HTERT RPE-1 (cell line): ENCODE measurements at regions not wholly inside any gene's neighbourhood (a gene's known extent, or its start where the extent isn't known, plus 50 kb on each side); places are given as distances from the start of the nearest gene placed in this dataset.
"Not testable (repeated sequence)": the region's sequence is repeated elsewhere in the genome, so short reads cannot be mapped to it uniquely, and the experiment has no call there.

Experiments
- in situ Hi-C: fragments of 300-500 bp; cut with MboI; formaldehyde crosslinking; loops from 4 replicates; pipeline ENCODE4 v1.14.3; 2020; ENCODE audit warnings: low sequenced_read_pairs

GRCh38 chr13:79648191-79648590 is 167.2 kb downstream of the NDFIP2 start:
- in situ Hi-C loops, result no loop called here

GRCh38 chr13:79647533-79647932 is 166.6 kb downstream of the NDFIP2 start:
- in situ Hi-C loops, result no loop called here

- in situ Hi-C loops, result no loop called here
These were observed 165.9 kb downstream of the NDFIP2 start for GRCh38 chr13:79646880-79647279.

- in situ Hi-C loops, result no loop called here
These were observed 164.6 kb downstream of the NDFIP2 start for GRCh38 chr13:79645569-79645968.

GRCh38 chr13:79642596-79642995 is 161.6 kb downstream of the NDFIP2 start:
- in situ Hi-C loops, result no loop called here

- in situ Hi-C loops, result no loop called here
These were observed 156.3 kb downstream of the NDFIP2 start for GRCh38 chr13:79637133-79637763.

DNA sequence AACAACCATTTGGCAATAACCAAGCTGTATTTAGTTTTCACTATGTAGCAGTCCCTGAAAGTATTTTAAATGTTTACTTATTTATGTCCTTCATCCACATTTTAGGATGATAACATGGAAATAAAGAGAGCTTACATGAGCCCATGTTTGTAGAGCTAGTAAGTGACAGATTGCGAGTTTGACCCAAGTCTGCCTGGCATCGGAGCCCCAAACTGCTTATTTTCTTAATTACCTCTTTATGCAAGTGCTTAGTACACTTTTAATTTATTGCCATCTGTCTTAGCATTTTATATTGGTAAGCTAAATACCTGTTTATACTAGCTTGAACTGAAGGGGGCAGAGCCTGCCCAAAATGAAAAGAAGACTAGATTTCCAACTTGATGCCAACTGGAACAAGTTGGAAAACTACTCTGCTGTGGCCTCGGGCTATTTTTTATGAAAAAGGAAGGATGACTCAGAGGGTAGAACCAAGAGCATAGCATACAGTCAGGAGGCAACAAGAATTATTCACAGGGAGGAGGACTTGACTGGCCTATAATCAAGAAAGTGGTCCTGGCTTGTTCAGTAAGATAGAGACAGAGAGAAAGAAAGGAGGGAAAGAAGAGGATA is 150.2 kb downstream of the NDFIP2 start:
- in situ Hi-C loops, result no loop called here

- in situ Hi-C loops, result no loop called here
These were observed 147.5 kb downstream of the NDFIP2 start for GRCh38 chr13:79628463-79628862.

DNA sequence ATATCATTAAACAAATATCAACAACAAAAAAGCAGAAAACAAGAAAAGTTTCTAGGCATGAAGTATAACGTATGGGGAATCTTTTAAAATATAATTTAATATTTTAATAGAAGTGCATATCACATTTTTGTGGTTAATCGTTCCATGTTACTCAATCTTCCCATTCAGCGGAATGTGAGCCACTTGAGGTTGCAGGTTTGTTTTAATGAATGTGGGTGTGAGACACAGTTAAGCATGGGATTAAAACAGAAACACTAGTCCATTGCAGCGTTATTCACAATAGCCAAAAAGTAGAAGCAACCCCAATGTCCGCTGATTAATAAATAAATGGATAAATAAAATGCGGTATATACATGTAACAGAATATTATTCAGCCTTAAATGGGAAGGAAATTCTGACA is 146.0 kb downstream of the NDFIP2 start:
- in situ Hi-C loops, result no loop called here

GRCh38 chr13:79625517-79625916 is 144.6 kb downstream of the NDFIP2 start:
- in situ Hi-C loops, result no loop called here

- in situ Hi-C loops, result no loop called here
These were observed 140.9 kb downstream of the NDFIP2 start for GRCh38 chr13:79621902-79622301.

- in situ Hi-C loops, result no loop called here
These were observed 140.5 kb downstream of the NDFIP2 start for GRCh38 chr13:79621449-79621848.

DNA sequence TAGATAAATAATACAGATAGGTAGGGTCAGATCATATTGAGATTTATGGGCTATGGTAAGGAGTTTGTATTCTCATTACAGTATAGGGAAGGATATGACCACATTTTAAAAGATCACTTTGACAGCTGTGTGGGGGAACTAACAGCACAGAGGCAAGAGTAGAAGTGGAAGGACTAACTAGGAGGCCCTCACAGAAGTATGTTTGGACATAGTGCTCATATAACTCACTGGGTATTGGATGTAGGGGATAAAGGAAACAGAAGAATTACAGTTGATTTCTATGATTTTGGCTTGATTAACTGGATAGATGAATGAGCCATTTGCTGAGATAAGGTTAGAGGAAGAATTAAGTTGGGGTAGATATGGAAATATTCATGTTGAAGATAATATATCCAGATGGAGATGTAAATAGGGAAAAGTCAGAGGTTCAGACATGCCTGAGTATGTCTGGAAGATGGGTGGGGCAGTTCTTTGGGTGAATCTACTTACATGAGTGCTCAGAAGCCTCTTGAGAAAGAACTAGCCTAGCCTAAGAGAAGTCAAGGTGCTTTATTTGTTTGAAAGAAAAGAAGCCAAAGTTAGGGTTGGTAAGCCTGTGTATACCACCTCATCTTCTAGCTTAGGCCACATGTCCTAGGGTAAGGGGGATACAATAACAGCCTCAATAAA is 133.4 kb downstream of the NDFIP2 start:
- in situ Hi-C loops, result no loop called here

DNA sequence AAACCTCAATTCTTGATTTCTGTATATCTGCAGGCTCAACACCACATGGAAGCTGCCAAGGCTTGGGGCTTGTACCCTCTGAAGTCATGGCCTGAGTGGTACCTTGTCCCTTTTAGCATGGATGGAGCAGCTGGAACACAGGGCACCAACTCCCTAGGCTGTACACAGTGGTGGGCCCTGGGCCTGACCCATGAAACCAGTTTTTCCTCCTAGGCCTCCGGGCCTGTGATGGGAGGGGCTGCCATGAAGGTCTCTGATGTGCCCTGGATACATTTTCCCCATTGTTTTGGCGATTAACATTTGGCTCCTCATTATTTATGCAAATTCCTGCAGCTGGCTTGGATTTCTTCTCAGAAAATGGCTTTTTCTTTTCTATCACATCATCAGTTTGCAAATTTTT is 131.6 kb downstream of the NDFIP2 start:
- in situ Hi-C loops, result no loop called here

- in situ Hi-C loops, result not testable (repeated sequence)
These were observed 126.9 kb downstream of the NDFIP2 start for GRCh38 chr13:79607895-79608294.
